Activated naive CD4-positive, alpha-beta T cell treated with anti-CD3 and anti-CD28 coated beads, Interleukin-2, amount 10 ng/mL, durations not matched to agents 7 days and 5 days (primary cell): ENCODE measurements at regions not wholly inside any gene's neighbourhood (a gene's known extent, or its start where the extent isn't known, plus 50 kb on each side); places are given as distances from the start of the nearest gene placed in this dataset.
"Not testable (repeated sequence)": the region's sequence is repeated elsewhere in the genome, so short reads cannot be mapped to it uniquely, and the experiment has no call there.

Source experiments
- CTCF ChIA-PET: fragments of 350-600 bp; sonication (Branson Sonifier 250); formaldehyde crosslinking; loops from one replicate; lab custom pipeline; 2021; ENCODE audit warnings: antibody characterized with exemption; lab: Charles Lee
- DNase-seq: peaks from one replicate; pipeline ENCODE4 v3.0.0-alpha.2; 2020
- H3K27ac Mint-ChIP-seq: one replicate; pipeline ENCODE4 v1.8.0; 2021; ENCODE audit warnings: mild to moderate bottlenecking, moderate library complexity, mixed read lengths
- H3K27me3 Mint-ChIP-seq: one replicate; pipeline ENCODE4 v1.8.0; 2021; ENCODE audit warnings: mild to moderate bottlenecking, mixed read lengths
- H3K36me3 Mint-ChIP-seq: one replicate; pipeline ENCODE4 v1.8.0; 2021; ENCODE audit warnings: mixed read lengths
- H3K4me1 Mint-ChIP-seq: one replicate; pipeline ENCODE4 v1.8.0; 2021; ENCODE audit warnings: mixed read lengths
- H3K4me3 Mint-ChIP-seq: one replicate; pipeline ENCODE4 v1.8.0; 2021; ENCODE audit warnings: mild to moderate bottlenecking, moderate library complexity, mixed read lengths
- H3K9me3 Mint-ChIP-seq: one replicate; pipeline ENCODE4 v1.8.0; 2021; ENCODE audit warnings: mixed read lengths

DNA sequence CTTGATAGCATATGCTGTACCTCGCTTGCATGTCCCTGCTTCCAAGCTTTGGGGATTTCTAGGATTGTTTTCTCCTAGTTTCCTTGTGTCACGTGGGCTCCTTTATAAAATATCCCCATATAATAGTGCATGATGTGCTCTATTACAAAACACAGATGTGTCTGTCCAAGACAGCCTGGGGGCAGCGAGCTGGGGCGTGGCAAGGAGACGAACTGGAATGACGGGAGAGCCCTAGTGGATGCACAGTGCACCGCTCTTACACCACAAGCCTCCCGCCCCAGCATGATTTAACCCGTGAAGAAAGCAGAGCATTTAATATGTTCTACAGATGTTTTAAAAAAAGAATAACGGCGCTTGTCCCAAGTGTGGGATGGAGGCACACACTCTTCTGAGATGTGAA is 169.7 kb downstream of the BCL2L11 start:
- H3K9me3 Mint-ChIP-seq, CTCF ChIA-PET, H3K36me3 Mint-ChIP-seq, H3K27ac Mint-ChIP-seq, H3K4me3 Mint-ChIP-seq, H3K27me3 Mint-ChIP-seq, DNase-seq: not testable (repeated sequence)
- peaks cover 20% of the 10 kb centered on the region for H3K4me1 Mint-ChIP-seq

DNA sequence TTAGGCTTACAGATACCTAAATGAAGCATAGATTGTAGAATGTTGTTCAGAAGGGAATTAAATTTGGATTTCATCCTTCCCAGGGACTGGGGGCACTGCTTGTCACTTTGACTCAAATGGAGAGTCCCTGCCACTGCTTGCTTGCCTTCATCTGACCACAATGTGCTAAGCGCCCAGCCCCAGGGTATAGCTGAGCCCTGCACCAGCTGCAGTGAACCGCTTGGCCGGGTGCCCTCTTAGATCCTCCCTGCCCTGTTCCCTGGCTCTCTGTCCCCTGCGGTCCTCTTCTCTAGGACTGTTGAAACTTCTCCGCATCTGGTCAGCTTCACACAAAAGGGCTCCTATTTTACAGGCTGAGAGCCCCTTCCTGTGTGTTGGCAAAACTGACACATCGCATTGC is 170.9 kb downstream of the BCL2L11 start:
- peak overlapping the region; percentile 81 for H3K27ac Mint-ChIP-seq
- peaks cover 25% of the 10 kb centered on the region for H3K4me1 Mint-ChIP-seq
- H3K27me3 Mint-ChIP-seq, H3K36me3 Mint-ChIP-seq, H3K4me3 Mint-ChIP-seq, H3K9me3 Mint-ChIP-seq, DNase-seq, CTCF ChIA-PET: not testable (repeated sequence)

- H3K27ac Mint-ChIP-seq = peak overlapping the region; percentile 81
Observed at GRCh38 chr2:111292232-111292968, 171.7 kb downstream of the BCL2L11 start.

GRCh38 chr2:111294699-111295098 is 174.0 kb downstream of the BCL2L11 start:
- H3K36me3 Mint-ChIP-seq, DNase-seq, CTCF ChIA-PET, H3K4me3 Mint-ChIP-seq, H3K27ac Mint-ChIP-seq, H3K27me3 Mint-ChIP-seq, H3K9me3 Mint-ChIP-seq: not testable (repeated sequence)
- peaks cover 25% of the 10 kb centered on the region for H3K4me1 Mint-ChIP-seq

More at GRCh38 chr2:111292232-111292968, 171.7 kb downstream of the BCL2L11 start:
- H3K27me3 Mint-ChIP-seq, DNase-seq, H3K9me3 Mint-ChIP-seq, H3K36me3 Mint-ChIP-seq, CTCF ChIA-PET: not testable (repeated sequence)
- Mint-ChIP-seq H3K4me1 (peaks cover 25% of the 10 kb centered on the region), H3K4me3 (peak overlapping the region; percentile 11)

GRCh38 chr2:111296122-111296804 is 175.5 kb downstream of the BCL2L11 start:
- H3K4me3 Mint-ChIP-seq, H3K27ac Mint-ChIP-seq, DNase-seq, H3K27me3 Mint-ChIP-seq, H3K9me3 Mint-ChIP-seq, CTCF ChIA-PET, H3K36me3 Mint-ChIP-seq: not testable (repeated sequence)
- peaks cover 23% of the 10 kb centered on the region for H3K4me1 Mint-ChIP-seq

DNA sequence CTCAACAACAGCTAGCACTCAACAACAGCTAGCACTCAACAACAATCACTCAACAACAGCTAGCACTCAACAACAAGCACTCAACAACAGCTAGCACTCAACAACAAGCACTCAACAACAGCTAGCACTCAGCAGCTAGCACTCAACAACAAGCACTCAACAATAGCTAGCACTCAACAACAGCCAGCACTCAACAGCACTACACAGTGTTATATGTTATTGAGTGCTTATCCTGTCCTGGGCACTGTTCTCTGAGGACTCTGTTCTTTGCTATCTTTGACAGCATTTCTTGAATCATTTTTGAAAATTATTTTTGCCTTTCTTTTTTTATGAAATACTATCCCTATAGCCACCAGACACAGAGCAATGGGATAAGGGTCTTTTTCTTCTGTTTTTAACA is 176.4 kb downstream of the BCL2L11 start:
- H3K4me3 Mint-ChIP-seq, H3K9me3 Mint-ChIP-seq, H3K27ac Mint-ChIP-seq, H3K36me3 Mint-ChIP-seq, DNase-seq, CTCF ChIA-PET, H3K27me3 Mint-ChIP-seq: not testable (repeated sequence)
- peaks cover 18% of the 10 kb centered on the region for H3K4me1 Mint-ChIP-seq

- H3K27ac Mint-ChIP-seq, CTCF ChIA-PET, H3K36me3 Mint-ChIP-seq, H3K27me3 Mint-ChIP-seq, H3K9me3 Mint-ChIP-seq, DNase-seq, H3K4me1 Mint-ChIP-seq, H3K4me3 Mint-ChIP-seq: not testable (repeated sequence)
Observed at GRCh38 chr2:111298927-111299326, 178.2 kb downstream of the BCL2L11 start.

- H3K27me3 Mint-ChIP-seq, CTCF ChIA-PET, H3K36me3 Mint-ChIP-seq: not testable (repeated sequence)
Observed at GRCh38 chr2:111299635-111300034, 178.9 kb downstream of the BCL2L11 start.

DNA sequence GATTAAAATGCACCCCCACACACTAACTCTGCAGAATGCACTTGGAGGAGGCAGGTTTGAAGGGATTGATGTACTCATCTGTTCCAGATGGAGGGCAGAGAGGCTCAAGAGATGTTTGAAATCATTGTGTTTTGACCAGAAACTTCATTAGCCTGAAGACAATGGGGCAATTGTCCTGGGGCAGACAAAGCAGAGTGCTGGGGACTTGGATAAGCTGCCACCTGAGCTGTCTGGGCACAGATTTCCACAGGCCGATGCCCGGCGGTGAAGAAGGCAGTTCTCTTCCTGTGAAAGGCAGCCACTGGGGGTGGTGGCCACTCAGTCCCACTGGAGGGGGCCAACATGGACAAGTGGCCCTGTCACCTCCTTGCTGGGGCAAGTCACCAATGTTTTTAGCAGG is 181.0 kb downstream of the BCL2L11 start:
- CTCF ChIA-PET, H3K36me3 Mint-ChIP-seq, H3K4me1 Mint-ChIP-seq, H3K27ac Mint-ChIP-seq, DNase-seq, H3K27me3 Mint-ChIP-seq, H3K4me3 Mint-ChIP-seq, H3K9me3 Mint-ChIP-seq: not testable (repeated sequence)

More at GRCh38 chr2:111299635-111300034, 178.9 kb downstream of the BCL2L11 start:
- H3K27ac Mint-ChIP-seq, H3K4me3 Mint-ChIP-seq, DNase-seq, H3K9me3 Mint-ChIP-seq, H3K4me1 Mint-ChIP-seq: not testable (repeated sequence)

DNA sequence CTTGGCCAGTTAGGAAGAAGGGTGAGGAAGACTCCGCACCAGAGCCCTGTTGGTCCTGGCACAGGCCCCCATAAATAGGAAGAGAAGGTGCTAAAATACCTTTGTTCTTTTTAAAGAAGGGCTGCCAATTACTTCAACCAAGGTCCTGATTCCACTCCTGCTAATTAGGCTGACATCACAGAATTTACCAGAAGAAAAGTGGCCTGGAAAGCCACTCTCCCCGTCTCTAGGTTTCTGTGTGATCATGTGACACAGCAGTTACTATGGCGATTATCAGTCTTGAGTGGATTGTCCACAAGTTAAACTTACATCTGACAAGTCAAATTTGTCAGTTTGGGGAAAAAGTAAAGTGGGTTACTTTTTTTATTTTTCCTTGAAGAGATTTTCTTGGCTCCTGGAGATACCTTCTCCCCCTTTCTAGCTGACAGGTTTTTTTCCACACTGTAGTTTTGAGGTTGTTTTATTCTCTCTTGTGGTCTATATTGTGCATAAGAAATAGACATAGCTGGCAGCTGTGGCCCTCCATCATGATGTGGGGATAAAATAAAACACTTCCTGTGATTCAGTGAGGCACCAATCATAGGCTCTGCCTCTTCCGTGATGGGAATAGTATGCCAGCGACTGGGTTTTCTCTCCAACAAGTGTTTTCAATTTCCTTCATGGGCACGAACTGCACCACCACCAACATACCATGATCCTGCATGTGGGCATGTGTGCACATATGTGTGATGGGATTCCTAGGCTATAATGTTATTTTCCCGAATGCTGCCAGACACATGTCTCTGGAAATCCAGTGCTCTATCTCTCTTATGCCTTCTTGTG is 181.9 kb downstream of the BCL2L11 start:
- H3K4me1 Mint-ChIP-seq, H3K27ac Mint-ChIP-seq, H3K9me3 Mint-ChIP-seq, H3K27me3 Mint-ChIP-seq, H3K4me3 Mint-ChIP-seq, H3K36me3 Mint-ChIP-seq, DNase-seq, CTCF ChIA-PET: not testable (repeated sequence)

- CTCF ChIA-PET, DNase-seq, H3K36me3 Mint-ChIP-seq, H3K4me1 Mint-ChIP-seq, H3K4me3 Mint-ChIP-seq, H3K27ac Mint-ChIP-seq, H3K27me3 Mint-ChIP-seq, H3K9me3 Mint-ChIP-seq: not testable (repeated sequence)
Observed at GRCh38 chr2:111307302-111307701, 186.6 kb downstream of the BCL2L11 start.

- H3K36me3 Mint-ChIP-seq, H3K27ac Mint-ChIP-seq, H3K9me3 Mint-ChIP-seq, H3K4me1 Mint-ChIP-seq, DNase-seq, H3K27me3 Mint-ChIP-seq, CTCF ChIA-PET, H3K4me3 Mint-ChIP-seq: not testable (repeated sequence)
Observed at GRCh38 chr2:111309231-111310075, 188.7 kb downstream of the BCL2L11 start.

- DNase-seq, CTCF ChIA-PET, H3K4me1 Mint-ChIP-seq, H3K4me3 Mint-ChIP-seq, H3K27ac Mint-ChIP-seq, H3K9me3 Mint-ChIP-seq, H3K36me3 Mint-ChIP-seq, H3K27me3 Mint-ChIP-seq: not testable (repeated sequence)
Observed at GRCh38 chr2:111310395-111310794, 189.7 kb downstream of the BCL2L11 start.

- H3K4me3 Mint-ChIP-seq, H3K27me3 Mint-ChIP-seq, H3K27ac Mint-ChIP-seq, H3K9me3 Mint-ChIP-seq, DNase-seq, H3K36me3 Mint-ChIP-seq, CTCF ChIA-PET, H3K4me1 Mint-ChIP-seq: not testable (repeated sequence)
Observed at GRCh38 chr2:111311568-111311967, 190.9 kb downstream of the BCL2L11 start.
